Neural crest cell (in vitro differentiated cells): ENCODE measurements at regions not wholly inside any gene's neighbourhood (a gene's known extent, or its start where the extent isn't known, plus 50 kb on each side); places are given as distances from the start of the nearest gene placed in this dataset.

Experiments used
- DNase-seq: peaks from one replicate; pipeline ENCODE4 v3.0.0; 2021; ENCODE audit warnings: low read depth, mixed read lengths, low spot score
- H3K27ac Mint-ChIP-seq: one replicate; pipeline ENCODE4 v1.8.0; 2021; ENCODE audit warnings: mild to moderate bottlenecking, mixed read lengths; ENCODE audit not compliant: unreplicated experiment
- H3K27me3 Mint-ChIP-seq: 2 replicates; pipeline ENCODE4 v1.8.0; 2021; ENCODE audit warnings: low read depth, mild to moderate bottlenecking, mixed read lengths
- H3K36me3 Mint-ChIP-seq: 2 replicates; pipeline ENCODE4 v1.8.0; 2021; ENCODE audit warnings: low read depth, mild to moderate bottlenecking, mixed read lengths
- H3K4me1 Mint-ChIP-seq: 2 replicates; pipeline ENCODE4 v1.8.0; 2021; ENCODE audit warnings: mixed read lengths
- H3K4me3 Mint-ChIP-seq: one replicate; pipeline ENCODE4 v1.8.0; 2021; ENCODE audit warnings: mild to moderate bottlenecking, mixed read lengths
- H3K9me3 Mint-ChIP-seq: 2 replicates; pipeline ENCODE4 v1.8.0; 2021; ENCODE audit warnings: mixed read lengths
- CTCF ChIP-seq: fragments of 200-600 bp; sonication (generic); conservative IDR thresholded peaks from 2 replicates; pipeline ENCODE4 v1.5.0; 2021; ENCODE audit warnings: antibody characterized with exemption, mild to moderate bottlenecking

GRCh38 chr1:100628631-100629081 lies 90.7 kb downstream of the GPR88 start:
- Mint-ChIP-seq H3K9me3 (peaks cover 5% of the 10 kb centered on the region), H3K27me3 (no peaks in the 10 kb centered on the region), H3K27ac (no peak overlapping the region), H3K4me1 (no peaks in the 10 kb centered on the region), H3K36me3 (peaks cover 5% of the 10 kb centered on the region), H3K4me3 (no peak overlapping the region)
- TF ChIP-seq CTCF = no peak
- no peak for DNase-seq

- no peak for DNase-seq
- TF ChIP-seq CTCF = no peak
- H3K27me3 Mint-ChIP-seq = no peaks in the 10 kb centered on the region
- H3K27ac Mint-ChIP-seq = no peak overlapping the region
- H3K36me3 Mint-ChIP-seq = peaks cover 5% of the 10 kb centered on the region
- H3K4me3 Mint-ChIP-seq = no peak overlapping the region
- H3K4me1 Mint-ChIP-seq = no peaks in the 10 kb centered on the region
- peaks cover 5% of the 10 kb centered on the region for H3K9me3 Mint-ChIP-seq
Observed at GRCh38 chr1:100629391-100629790, 90.2 kb upstream of the VCAM1 start.

- Mint-ChIP-seq H3K36me3 (peaks cover 5% of the 10 kb centered on the region), H3K4me3 (no peak overlapping the region), H3K27me3 (no peaks in the 10 kb centered on the region), H3K27ac (no peak overlapping the region), H3K9me3 (peaks cover 9% of the 10 kb centered on the region), H3K4me1 (no peaks in the 10 kb centered on the region)
- no peak for DNase-seq
- TF ChIP-seq CTCF = no peak
Observed at GRCh38 chr1:100631015-100631551, 88.5 kb upstream of the VCAM1 start.

- no peaks in the 10 kb centered on the region for H3K9me3 Mint-ChIP-seq
Observed at GRCh38 chr1:100642826-100643225, 76.7 kb upstream of the VCAM1 start.

GRCh38 chr1:100643471-100644196 lies 75.9 kb upstream of the VCAM1 start:
- DNase-seq = no peak
- no peak for TF ChIP-seq CTCF
- Mint-ChIP-seq H3K9me3 (peaks cover 4% of the 10 kb centered on the region), H3K4me1 (no peaks in the 10 kb centered on the region), H3K27ac (no peak overlapping the region), H3K4me3 (no peak overlapping the region), H3K36me3 (peaks cover 2% of the 10 kb centered on the region), H3K27me3 (no peaks in the 10 kb centered on the region)

More at GRCh38 chr1:100642826-100643225, 76.7 kb upstream of the VCAM1 start:
- Mint-ChIP-seq H3K36me3 (peaks cover 1% of the 10 kb centered on the region), H3K27me3 (no peaks in the 10 kb centered on the region), H3K4me3 (no peak overlapping the region), H3K4me1 (no peaks in the 10 kb centered on the region), H3K27ac (no peak overlapping the region)
- no peak for TF ChIP-seq CTCF
- DNase-seq = no peak
